ENCODE measurements at regions not wholly inside any gene's neighbourhood (a gene's known extent, or its start where the extent isn't known, plus 50 kb on each side); places are given as distances from the start of the nearest gene placed in this dataset.

- peaks cover 16% of the 10 kb centered on the region for H3K4me1 ChIP-seq (ENCODE audit: control insufficient read depth, insufficient read depth, low read length)
- H3K4me3 ChIP-seq (ENCODE audit: low read length in 2 of 2), result no peak overlapping the region
- H3K36me3 ChIP-seq (ENCODE audit: control insufficient read depth in 2 of 2, insufficient read depth in 2 of 2, low read length in 2 of 2), result peaks cover 0 to 2% of the 10 kb centered on the region in 2 donors
- H3K9me3 ChIP-seq (ENCODE audit: control insufficient read depth in 2 of 2, low read length in 2 of 2), result no peaks in the 10 kb centered on the region
- no peak overlapping the region for H3K9ac ChIP-seq (ENCODE audit: low read length in 2 of 2)
- H3K27ac ChIP-seq (ENCODE audit: low read length), result no peak overlapping the region
- H3K27me3 ChIP-seq (ENCODE audit: control insufficient read depth in 1 of 2, insufficient read depth in 2 of 2, low read length in 2 of 2), result peaks cover 26 to 27% of the 10 kb centered on the region in 2 donors
Observed at GRCh38 chr14:95456281-95456680, 60.2 kb downstream of the SYNE3 start.

DNA sequence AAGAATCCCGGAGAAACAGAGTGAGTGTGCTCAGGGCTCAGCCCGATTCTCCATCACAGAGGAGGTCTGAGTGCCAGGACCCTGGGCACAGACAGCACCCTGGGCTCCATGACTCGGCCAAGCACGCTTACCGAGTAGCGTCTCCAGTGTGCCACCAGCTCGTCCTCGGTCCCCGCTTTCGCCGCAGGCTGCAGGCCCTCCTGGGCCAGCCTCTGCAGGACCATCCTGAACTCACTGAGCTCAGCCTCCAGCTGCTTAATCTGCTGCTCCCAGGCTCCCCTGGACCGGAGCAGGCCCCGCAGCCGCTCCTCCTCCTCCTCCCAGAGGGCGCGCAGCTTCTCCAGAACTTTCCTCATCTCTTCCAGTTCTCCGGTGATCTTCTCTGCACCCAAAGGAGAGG, 61.2 kb downstream of the SYNE3 start:
- Histone ChIP-seq H3K9ac (ENCODE audit: low read length in 2 of 2) (no peak overlapping the region), H3K27me3 (ENCODE audit: control insufficient read depth in 1 of 2, insufficient read depth in 2 of 2, low read length in 2 of 2) (peaks cover 26 to 29% of the 10 kb centered on the region in 2 donors), H3K4me3 (ENCODE audit: low read length in 2 of 2) (no peak overlapping the region), H3K36me3 (ENCODE audit: control insufficient read depth in 2 of 2, insufficient read depth in 2 of 2, low read length in 2 of 2) (peaks cover 0 to 2% of the 10 kb centered on the region in 2 donors), H3K27ac (ENCODE audit: low read length) (no peak overlapping the region), H3K4me1 (ENCODE audit: control insufficient read depth, insufficient read depth, low read length) (peaks cover 6% of the 10 kb centered on the region), H3K9me3 (ENCODE audit: control insufficient read depth in 2 of 2, low read length in 2 of 2) (no peaks in the 10 kb centered on the region)

GRCh38 chr14:95453713-95453980, 62.8 kb downstream of the SYNE3 start:
- Histone ChIP-seq H3K9ac (ENCODE audit: low read length in 2 of 2) (no peak overlapping the region), H3K36me3 (ENCODE audit: control insufficient read depth in 2 of 2, insufficient read depth in 2 of 2, low read length in 2 of 2) (peaks cover 0 to 5% of the 10 kb centered on the region in 2 donors), H3K4me3 (ENCODE audit: low read length in 2 of 2) (no peak overlapping the region), H3K9me3 (ENCODE audit: control insufficient read depth in 2 of 2, low read length in 2 of 2) (no peaks in the 10 kb centered on the region), H3K27ac (ENCODE audit: low read length) (no peak overlapping the region), H3K4me1 (ENCODE audit: control insufficient read depth, insufficient read depth, low read length) (peaks cover 6% of the 10 kb centered on the region), H3K27me3 (ENCODE audit: control insufficient read depth in 1 of 2, insufficient read depth in 2 of 2, low read length in 2 of 2) (peaks cover 26 to 29% of the 10 kb centered on the region in 2 donors)

- Histone ChIP-seq H3K4me1 (ENCODE audit: control insufficient read depth, insufficient read depth, low read length) (peaks cover 6% of the 10 kb centered on the region), H3K9ac (ENCODE audit: low read length in 2 of 2) (no peak overlapping the region), H3K9me3 (ENCODE audit: control insufficient read depth in 2 of 2, low read length in 2 of 2) (no peaks in the 10 kb centered on the region), H3K27ac (ENCODE audit: low read length) (no peak overlapping the region), H3K4me3 (ENCODE audit: low read length in 2 of 2) (no peak overlapping the region), H3K27me3 (ENCODE audit: control insufficient read depth in 1 of 2, insufficient read depth in 2 of 2, low read length in 2 of 2) (peaks cover 26 to 29% of the 10 kb centered on the region in 2 donors), H3K36me3 (ENCODE audit: control insufficient read depth in 2 of 2, insufficient read depth in 2 of 2, low read length in 2 of 2) (peaks cover 0 to 5% of the 10 kb centered on the region in 2 donors)
Observed at GRCh38 chr14:95452893-95453712, 63.3 kb downstream of the SYNE3 start.

DNA sequence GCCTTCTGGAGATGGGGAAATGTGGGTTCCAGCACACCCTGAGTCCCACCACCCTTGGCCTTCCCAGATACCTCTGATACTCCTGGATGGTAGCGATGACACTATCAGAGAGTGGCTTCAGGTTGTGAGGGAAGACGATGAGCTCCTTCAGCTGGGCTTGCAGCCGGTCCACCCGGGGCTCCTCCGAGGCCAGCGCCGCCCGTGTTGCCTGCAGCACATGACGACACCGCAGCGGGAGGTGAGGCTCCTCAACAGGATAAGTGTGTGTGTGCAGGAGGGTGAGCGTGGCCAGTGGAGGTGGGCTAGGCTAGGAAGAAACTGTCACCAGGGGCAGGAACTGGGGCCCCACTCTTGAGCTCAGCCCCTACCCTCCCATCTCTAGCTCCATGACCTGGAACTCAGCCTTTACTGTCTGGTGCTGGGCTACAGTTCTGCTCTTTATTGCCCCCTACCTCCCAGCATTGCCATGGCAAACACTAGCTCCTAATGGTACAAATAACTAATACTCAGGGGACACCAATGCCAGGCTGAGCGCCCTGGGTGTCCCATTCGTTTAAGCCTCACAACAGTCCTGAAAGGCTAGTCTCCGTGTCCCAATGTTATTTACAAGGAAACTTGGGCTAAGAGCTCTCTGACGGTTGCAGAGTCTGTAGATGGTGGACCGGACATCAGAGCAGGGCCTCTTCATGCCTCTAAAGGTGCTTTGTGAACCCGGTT, 64.1 kb downstream of the SYNE3 start:
- Histone ChIP-seq H3K4me1 (ENCODE audit: control insufficient read depth, insufficient read depth, low read length) (peaks cover 3% of the 10 kb centered on the region), H3K36me3 (ENCODE audit: control insufficient read depth in 2 of 2, insufficient read depth in 2 of 2, low read length in 2 of 2) (peaks cover 0 to 5% of the 10 kb centered on the region in 2 donors), H3K9me3 (ENCODE audit: control insufficient read depth in 2 of 2, low read length in 2 of 2) (no peaks in the 10 kb centered on the region), H3K9ac (ENCODE audit: low read length in 2 of 2) (no peak overlapping the region), H3K4me3 (ENCODE audit: low read length in 2 of 2) (no peak overlapping the region), H3K27me3 (ENCODE audit: control insufficient read depth in 1 of 2, insufficient read depth in 2 of 2, low read length in 2 of 2) (peaks cover 22 to 27% of the 10 kb centered on the region in 2 donors), H3K27ac (ENCODE audit: low read length) (no peak overlapping the region)

DNA sequence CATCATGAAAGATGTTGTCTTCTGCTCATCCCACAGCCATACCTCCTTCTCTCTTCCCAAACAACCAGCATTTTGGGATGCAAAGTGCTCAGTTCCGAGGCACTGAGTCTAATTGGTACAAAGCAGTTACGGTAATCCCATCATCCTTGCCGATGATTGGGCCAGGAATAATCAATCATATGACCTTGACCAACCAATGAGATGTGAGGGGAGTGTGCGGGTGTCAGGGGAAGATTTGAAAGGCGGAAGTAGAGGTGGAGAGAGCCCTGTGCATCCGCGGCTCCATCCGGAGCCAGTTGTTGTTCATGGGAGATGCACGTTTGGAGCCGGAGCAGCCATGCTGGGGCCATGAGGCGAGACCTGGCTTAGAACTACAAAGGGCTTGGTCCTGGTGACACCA, 67.3 kb downstream of the SYNE3 start:
- Histone ChIP-seq H3K9ac (ENCODE audit: low read length in 2 of 2) (no peak overlapping the region), H3K4me1 (ENCODE audit: control insufficient read depth, insufficient read depth, low read length) (no peaks in the 10 kb centered on the region), H3K36me3 (ENCODE audit: control insufficient read depth in 2 of 2, insufficient read depth in 2 of 2, low read length in 2 of 2) (peaks cover 0 to 8% of the 10 kb centered on the region in 2 donors), H3K4me3 (ENCODE audit: low read length in 2 of 2) (no peak overlapping the region), H3K27me3 (ENCODE audit: control insufficient read depth in 1 of 2, insufficient read depth in 2 of 2, low read length in 2 of 2) (peaks cover 15 to 17% of the 10 kb centered on the region in 2 donors), H3K27ac (ENCODE audit: low read length) (no peak overlapping the region), H3K9me3 (ENCODE audit: control insufficient read depth in 2 of 2, low read length in 2 of 2) (no peaks in the 10 kb centered on the region)

- no peak overlapping the region for H3K4me3 ChIP-seq (ENCODE audit: low read length in 2 of 2)
- no peak overlapping the region for H3K27ac ChIP-seq (ENCODE audit: low read length)
- peaks cover 2% of the 10 kb centered on the region for H3K4me1 ChIP-seq (ENCODE audit: control insufficient read depth, insufficient read depth, low read length)
- H3K9ac ChIP-seq (ENCODE audit: low read length in 2 of 2), result no peak overlapping the region
- peaks cover 3 to 5% of the 10 kb centered on the region in 2 donors for H3K27me3 ChIP-seq (ENCODE audit: control insufficient read depth in 1 of 2, insufficient read depth in 2 of 2, low read length in 2 of 2)
- H3K36me3 ChIP-seq (ENCODE audit: control insufficient read depth in 2 of 2, insufficient read depth in 2 of 2, low read length in 2 of 2), result peaks cover 0 to 7% of the 10 kb centered on the region in 2 donors
- no peaks in the 10 kb centered on the region for H3K9me3 ChIP-seq (ENCODE audit: control insufficient read depth in 2 of 2, low read length in 2 of 2)
Observed at GRCh38 chr14:95446470-95446869, 70.0 kb downstream of the SYNE3 start.

- Histone ChIP-seq H3K9me3 (ENCODE audit: control insufficient read depth in 2 of 2, low read length in 2 of 2) (no peaks in the 10 kb centered on the region), H3K27me3 (ENCODE audit: control insufficient read depth in 1 of 2, insufficient read depth in 2 of 2, low read length in 2 of 2) (peaks cover 2 to 3% of the 10 kb centered on the region in 2 donors), H3K9ac (ENCODE audit: low read length in 2 of 2) (no peak overlapping the region), H3K36me3 (ENCODE audit: control insufficient read depth in 2 of 2, insufficient read depth in 2 of 2, low read length in 2 of 2) (peaks cover 0 to 7% of the 10 kb centered on the region in 2 donors), H3K4me3 (ENCODE audit: low read length in 2 of 2) (no peak overlapping the region), H3K4me1 (ENCODE audit: control insufficient read depth, insufficient read depth, low read length) (peaks cover 2% of the 10 kb centered on the region), H3K27ac (ENCODE audit: low read length) (no peak overlapping the region)
Observed at GRCh38 chr14:95445676-95446075, 70.8 kb downstream of the SYNE3 start.

- Histone ChIP-seq H3K27me3 (ENCODE audit: control insufficient read depth in 1 of 2, insufficient read depth in 2 of 2, low read length in 2 of 2) (peaks cover 2 to 3% of the 10 kb centered on the region in 2 donors), H3K4me3 (ENCODE audit: low read length in 2 of 2) (no peak overlapping the region), H3K4me1 (ENCODE audit: control insufficient read depth, insufficient read depth, low read length) (peaks cover 2% of the 10 kb centered on the region), H3K9me3 (ENCODE audit: control insufficient read depth in 2 of 2, low read length in 2 of 2) (no peaks in the 10 kb centered on the region), H3K9ac (ENCODE audit: low read length in 2 of 2) (no peak overlapping the region), H3K36me3 (ENCODE audit: control insufficient read depth in 2 of 2, insufficient read depth in 2 of 2, low read length in 2 of 2) (peaks cover 0 to 7% of the 10 kb centered on the region in 2 donors), H3K27ac (ENCODE audit: low read length) (no peak overlapping the region)
Observed at GRCh38 chr14:95445161-95445560, 71.3 kb downstream of the SYNE3 start.

DNA sequence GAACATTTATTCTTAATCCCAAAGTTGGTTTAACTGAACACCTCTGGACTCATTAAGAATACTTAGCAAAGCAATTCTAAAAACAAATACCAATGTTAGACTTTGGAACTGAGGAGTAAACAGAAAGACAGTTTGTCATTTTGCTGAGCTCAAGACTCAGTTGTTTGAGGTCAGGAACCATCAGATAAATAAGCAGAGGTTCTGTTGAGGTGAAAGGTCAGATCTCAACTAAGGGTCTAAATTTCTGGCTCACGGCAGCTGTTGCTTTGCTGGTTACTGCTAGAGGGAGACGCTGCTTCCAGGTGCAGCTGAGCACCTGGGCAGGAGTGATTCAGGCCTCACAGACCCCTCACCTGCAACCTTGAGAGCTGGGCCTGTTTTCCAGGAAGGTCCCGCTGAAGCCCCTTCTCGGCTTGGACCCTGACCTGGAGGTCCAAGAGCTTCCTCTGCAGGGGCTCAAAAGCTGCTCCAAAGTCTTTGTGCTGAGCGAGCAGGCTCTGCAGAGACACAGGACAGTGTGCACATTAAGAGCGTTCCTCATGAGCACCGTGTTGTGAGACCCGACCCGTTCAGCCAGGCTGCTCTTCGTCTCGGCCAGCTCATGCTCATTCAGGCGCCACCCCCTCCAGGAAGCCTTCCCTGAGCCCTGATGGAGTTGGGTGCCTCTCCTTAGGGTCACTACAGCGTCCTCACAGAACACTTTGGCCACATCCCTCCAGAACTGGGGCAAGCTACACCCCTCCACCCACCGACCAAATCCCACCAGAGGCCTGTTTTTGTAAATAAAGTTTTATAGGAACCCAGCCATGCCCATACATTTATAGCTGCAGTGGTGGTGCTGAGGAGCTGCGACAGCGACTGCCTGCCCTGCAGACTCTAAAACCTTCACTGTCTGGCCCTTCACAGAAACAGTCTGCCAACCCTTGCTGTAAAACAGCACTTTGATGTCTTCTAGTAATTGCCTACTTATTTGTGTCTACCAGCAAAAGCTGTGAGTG, 72.0 kb downstream of the SYNE3 start:
- Histone ChIP-seq H3K9ac (ENCODE audit: low read length in 2 of 2) (no peak overlapping the region), H3K36me3 (ENCODE audit: control insufficient read depth in 2 of 2, insufficient read depth in 2 of 2, low read length in 2 of 2) (peaks cover 0 to 3% of the 10 kb centered on the region in 2 donors), H3K27me3 (ENCODE audit: control insufficient read depth in 1 of 2, insufficient read depth in 2 of 2, low read length in 2 of 2) (peaks cover 0 to 4% of the 10 kb centered on the region in 2 donors), H3K4me3 (ENCODE audit: low read length in 2 of 2) (no peak overlapping the region), H3K4me1 (ENCODE audit: control insufficient read depth, insufficient read depth, low read length) (peaks cover 2% of the 10 kb centered on the region), H3K27ac (ENCODE audit: low read length) (no peak overlapping the region), H3K9me3 (ENCODE audit: control insufficient read depth in 2 of 2, low read length in 2 of 2) (no peaks in the 10 kb centered on the region)
